Fibroblast of lung (primary cell): ENCODE measurements at regions not wholly inside any gene's neighbourhood (a gene's known extent, or its start where the extent isn't known, plus 50 kb on each side); places are given as distances from the start of the nearest gene placed in this dataset.

Experiments
- DNase-seq, 2 donors: peaks; one replicate each; pipeline versions ENCODE4 v3.0.0 to v3.0.0-alpha.2; 2010; ENCODE audit warnings: low read depth in 2 of 2
- H2AFZ ChIP-seq: 2 replicates; pipeline ENCODE4 v1.5.1; 2012; ENCODE audit warnings: low read length, control low read depth, inconsistent platforms
- H3K27ac ChIP-seq: 2 replicates; pipeline ENCODE4 v1.5.1; 2011; ENCODE audit warnings: low read length, control low read depth; ENCODE audit not compliant: insufficient read depth
- H3K27me3 ChIP-seq: 2 replicates; pipeline ENCODE4 v1.5.1; 2011; ENCODE audit warnings: mild to moderate bottlenecking, low read length; ENCODE audit not compliant: control insufficient read depth, insufficient read depth
- H3K36me3 ChIP-seq: 2 replicates; pipeline ENCODE4 v1.5.1; 2011; ENCODE audit warnings: low read length; ENCODE audit not compliant: control insufficient read depth, insufficient read depth
- H3K4me1 ChIP-seq: 2 replicates; pipeline ENCODE4 v1.5.1; 2011; ENCODE audit warnings: low read length; ENCODE audit not compliant: control insufficient read depth, insufficient read depth; ENCODE audit errors: extremely low read depth
- H3K4me2 ChIP-seq: 2 replicates; pipeline ENCODE4 v1.5.1; 2011; ENCODE audit warnings: low read length, control low read depth; ENCODE audit not compliant: insufficient read depth; ENCODE audit errors: extremely low read depth
- H3K4me3 ChIP-seq, 4 experiments: fragments of 200-600 bp in 1 of 4; sonication (generic) in 1 of 4; replicated peaks in 1 of 4; 2 replicates each; pipeline ENCODE4 v1.5.1; 2011 to 2016; ENCODE audit warnings: low read length in 4 of 4, low read depth in 3 of 4, mild to moderate bottlenecking in 3 of 4, control low read depth in 2 of 4, inconsistent platforms in 1 of 4, mixed read lengths in 1 of 4; ENCODE audit not compliant: insufficient read depth in 1 of 4; ENCODE audit errors: control extremely low read depth in 1 of 4
- H3K79me2 ChIP-seq: 2 replicates; pipeline ENCODE4 v1.5.1; 2012; ENCODE audit warnings: mild to moderate bottlenecking, low read length, inconsistent platforms; ENCODE audit not compliant: control insufficient read depth, insufficient read depth
- H3K9ac ChIP-seq: 2 replicates; pipeline ENCODE4 v1.5.1; 2011; ENCODE audit warnings: mild to moderate bottlenecking, low read length, control low read depth; ENCODE audit not compliant: insufficient read depth
- H3K9me3 ChIP-seq: 2 replicates; pipeline ENCODE4 v1.5.1; 2012; ENCODE audit warnings: low read depth, low read length; ENCODE audit not compliant: control insufficient read depth, insufficient read depth
- H4K20me1 ChIP-seq: 2 replicates; pipeline ENCODE4 v1.5.1; 2011; ENCODE audit warnings: low read length; ENCODE audit not compliant: control insufficient read depth, insufficient read depth; ENCODE audit errors: extremely low read depth
- EZH2 ChIP-seq: IDR thresholded peaks from 2 replicates; pipeline ENCODE4 v1.5.1; 2012; ENCODE audit warnings: low read length, control low read depth, mild to moderate bottlenecking; ENCODE audit errors: missing control alignments
- TF ChIP-seq, protein P1 (sequence below), 2 donors: IDR thresholded peaks in 1 of 2; conservative IDR thresholded peaks in 1 of 2; 1 replicate in 1 of 2; 2 replicates in 1 of 2; pipeline ENCODE4 v1.5.1; 2011 to 2012; ENCODE audit warnings: low read length in 2 of 2, control low read depth in 1 of 2, inconsistent platforms in 1 of 2, low read depth in 1 of 2, mild to moderate bottlenecking in 1 of 2

- H3K4me2 ChIP-seq: no peak overlapping the region
- H3K4me1 ChIP-seq: no peaks in the 10 kb centered on the region
- H3K9ac ChIP-seq: no peak overlapping the region
- no peaks in the 10 kb centered on the region for H3K36me3 ChIP-seq
- no peaks in the 10 kb centered on the region for H3K79me2 ChIP-seq
- DNase-seq: no peak
- no peak for TF ChIP-seq EZH2
- TF ChIP-seq, protein P1, sequence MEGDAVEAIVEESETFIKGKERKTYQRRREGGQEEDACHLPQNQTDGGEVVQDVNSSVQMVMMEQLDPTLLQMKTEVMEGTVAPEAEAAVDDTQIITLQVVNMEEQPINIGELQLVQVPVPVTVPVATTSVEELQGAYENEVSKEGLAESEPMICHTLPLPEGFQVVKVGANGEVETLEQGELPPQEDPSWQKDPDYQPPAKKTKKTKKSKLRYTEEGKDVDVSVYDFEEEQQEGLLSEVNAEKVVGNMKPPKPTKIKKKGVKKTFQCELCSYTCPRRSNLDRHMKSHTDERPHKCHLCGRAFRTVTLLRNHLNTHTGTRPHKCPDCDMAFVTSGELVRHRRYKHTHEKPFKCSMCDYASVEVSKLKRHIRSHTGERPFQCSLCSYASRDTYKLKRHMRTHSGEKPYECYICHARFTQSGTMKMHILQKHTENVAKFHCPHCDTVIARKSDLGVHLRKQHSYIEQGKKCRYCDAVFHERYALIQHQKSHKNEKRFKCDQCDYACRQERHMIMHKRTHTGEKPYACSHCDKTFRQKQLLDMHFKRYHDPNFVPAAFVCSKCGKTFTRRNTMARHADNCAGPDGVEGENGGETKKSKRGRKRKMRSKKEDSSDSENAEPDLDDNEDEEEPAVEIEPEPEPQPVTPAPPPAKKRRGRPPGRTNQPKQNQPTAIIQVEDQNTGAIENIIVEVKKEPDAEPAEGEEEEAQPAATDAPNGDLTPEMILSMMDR (conservative IDR thresholded peaks at IDR 0.05 in 1 of 2, IDR thresholded peaks at IDR 0.05 in 1 of 2; ENCODE audit: low read depth in 1 of 2, low read length in 2 of 2): no peak
- no peak overlapping the region for H3K27ac ChIP-seq
- H4K20me1 ChIP-seq: peaks cover 3% of the 10 kb centered on the region
- H3K27me3 ChIP-seq: no peaks in the 10 kb centered on the region
- H3K9me3 ChIP-seq: no peaks in the 10 kb centered on the region
- H3K4me3 ChIP-seq: no peak overlapping the region
- no peak overlapping the region for H2AFZ ChIP-seq
Observed at GRCh38 chrX:131907488-131908314, 115.4 kb upstream of the STK26 start.

- Histone ChIP-seq H3K27ac (no peak overlapping the region), H3K4me2 (no peak overlapping the region), H4K20me1 (peaks cover 3% of the 10 kb centered on the region), H3K9me3 (no peaks in the 10 kb centered on the region), H3K4me1 (no peaks in the 10 kb centered on the region), H3K27me3 (no peaks in the 10 kb centered on the region), H3K9ac (no peak overlapping the region), H3K79me2 (no peaks in the 10 kb centered on the region), H3K36me3 (no peaks in the 10 kb centered on the region), H3K4me3 (no peak overlapping the region), H2AFZ (no peak overlapping the region)
- no peak for DNase-seq
- no peak for TF ChIP-seq EZH2
- TF ChIP-seq, protein P1 (conservative IDR thresholded peaks at IDR 0.05 in 1 of 2, IDR thresholded peaks at IDR 0.05 in 1 of 2; ENCODE audit: low read depth in 1 of 2, low read length in 2 of 2): no peak
Observed at GRCh38 chrX:131910586-131910985, 112.5 kb upstream of the STK26 start.

DNA sequence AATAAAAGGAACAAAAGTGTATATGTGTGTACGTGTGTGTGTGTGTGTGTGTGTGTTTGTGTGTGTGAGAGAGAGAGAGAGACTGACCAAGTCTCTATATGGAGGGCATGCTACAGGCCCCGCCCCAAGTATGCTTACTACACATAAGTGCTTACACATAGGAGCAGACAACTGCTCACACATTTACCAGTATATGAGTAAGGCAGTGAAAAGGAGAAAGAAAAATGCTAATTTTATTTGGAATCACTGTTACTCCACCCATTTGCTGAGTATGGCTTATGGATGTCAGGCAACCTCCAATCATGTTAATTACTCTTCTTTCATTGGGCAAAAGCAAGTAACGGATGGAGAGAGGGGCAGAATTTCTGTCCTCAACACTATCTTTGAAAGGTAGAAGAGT, 107.6 kb upstream of the STK26 start:
- H3K9ac ChIP-seq: no peak overlapping the region
- H2AFZ ChIP-seq: no peak overlapping the region
- H3K79me2 ChIP-seq: no peaks in the 10 kb centered on the region
- TF ChIP-seq EZH2: no peak
- TF ChIP-seq, protein P1 (conservative IDR thresholded peaks at IDR 0.05 in 1 of 2, IDR thresholded peaks at IDR 0.05 in 1 of 2; ENCODE audit: low read depth in 1 of 2, low read length in 2 of 2): no peak
- no peaks in the 10 kb centered on the region for H3K36me3 ChIP-seq
- no peak for DNase-seq
- H3K4me3 ChIP-seq: no peak overlapping the region
- no peaks in the 10 kb centered on the region for H4K20me1 ChIP-seq
- no peak overlapping the region for H3K4me2 ChIP-seq
- H3K4me1 ChIP-seq: no peaks in the 10 kb centered on the region
- H3K27me3 ChIP-seq: no peaks in the 10 kb centered on the region
- no peaks in the 10 kb centered on the region for H3K9me3 ChIP-seq
- no peak overlapping the region for H3K27ac ChIP-seq
